CD4-positive, CD25-positive, alpha-beta regulatory T cell (primary cell): ENCODE measurements at regions not wholly inside any gene's neighbourhood (a gene's known extent, or its start where the extent isn't known, plus 50 kb on each side); places are given as distances from the start of the nearest gene placed in this dataset.

Experiments
- ATAC-seq, 2 donors: fragments of 150-1000 bp; cut with Tn5 transposase; one replicate each; pipeline ENCODE4 v1.10.0; 2021; ENCODE audit warnings: low read depth in 2 of 2, moderate number of reproducible peaks in 2 of 2, moderate library complexity in 1 of 2
- DNase-seq, 3 donors: peaks; one replicate each; pipeline versions ENCODE4 v3.0.0 to v3.0.0-alpha.2; 2012 to 2022; ENCODE audit warnings: mixed read lengths in 1 of 3
- H3K27ac ChIP-seq: one replicate; pipeline ENCODE4 v1.7.0; 2013; ENCODE audit warnings: mild to moderate bottlenecking, low read length; ENCODE audit not compliant: insufficient read depth, poor library complexity, severe bottlenecking
- H3K27me3 ChIP-seq: one replicate; pipeline ENCODE4 v1.7.0; 2013; ENCODE audit warnings: low read length; ENCODE audit not compliant: control insufficient read depth, insufficient read depth
- H3K36me3 ChIP-seq: one replicate; pipeline ENCODE4 v1.7.0; 2013; ENCODE audit warnings: mild to moderate bottlenecking, low read length, moderate library complexity; ENCODE audit not compliant: control insufficient read depth, insufficient read depth
- H3K4me1 ChIP-seq: 2 replicates; pipeline ENCODE4 v1.7.0; 2013; ENCODE audit warnings: mild to moderate bottlenecking, low read length; ENCODE audit not compliant: insufficient read depth, control insufficient read depth, poor library complexity, severe bottlenecking
- H3K4me3 ChIP-seq: one replicate; pipeline ENCODE4 v1.7.0; 2013; ENCODE audit warnings: low read depth, mild to moderate bottlenecking, low read length, moderate library complexity
- H3K9me3 ChIP-seq, 2 experiments: 1 replicate in 1 of 2; 2 replicates in 1 of 2; pipeline ENCODE4 v1.7.0; 2013; ENCODE audit warnings: low read length in 2 of 2, mild to moderate bottlenecking in 1 of 2, moderate library complexity in 1 of 2; ENCODE audit not compliant: control insufficient read depth in 2 of 2
- H3K27ac Mint-ChIP-seq, 3 donors: one replicate each; pipeline ENCODE4 v1.8.0; 2020 to 2022; ENCODE audit warnings: mild to moderate bottlenecking in 3 of 3, mixed read lengths in 3 of 3, moderate library complexity in 2 of 3
- H3K27me3 Mint-ChIP-seq: one replicate; pipeline ENCODE4 v1.8.0; 2022; ENCODE audit warnings: mild to moderate bottlenecking, mixed read lengths
- H3K36me3 Mint-ChIP-seq: one replicate; pipeline ENCODE4 v1.8.0; 2020; ENCODE audit warnings: mixed read lengths
- H3K4me1 Mint-ChIP-seq, 4 donors: one replicate each; pipeline ENCODE4 v1.8.0; 2020 to 2022; ENCODE audit warnings: mixed read lengths in 4 of 4, mild to moderate bottlenecking in 1 of 4
- H3K4me3 Mint-ChIP-seq, 4 donors: one replicate each; pipeline ENCODE4 v1.8.0; 2020 to 2022; ENCODE audit warnings: mild to moderate bottlenecking in 4 of 4, mixed read lengths in 4 of 4, moderate library complexity in 3 of 4
- H3K9me3 Mint-ChIP-seq, 7 donors: one replicate each; pipeline ENCODE4 v1.8.0; 2020 to 2022; ENCODE audit warnings: mixed read lengths in 7 of 7, mild to moderate bottlenecking in 3 of 7, moderate library complexity in 2 of 7

GRCh38 chr4:74653331-74654229 lies 140.7 kb downstream of the BTC start:
- Histone ChIP-seq H3K9me3 (no peaks in the 10 kb centered on the region), H3K36me3 (no peaks in the 10 kb centered on the region), H3K4me3 (no peak overlapping the region), H3K27me3 (no peaks in the 10 kb centered on the region), H3K27ac (no peak overlapping the region), H3K4me1 (no peaks in the 10 kb centered on the region)
- Mint-ChIP-seq H3K27me3 (no peaks in the 10 kb centered on the region), H3K4me3 (no peak overlapping the region), H3K4me1 (no peaks in the 10 kb centered on the region), H3K27ac (no peak overlapping the region), H3K36me3 (no peaks in the 10 kb centered on the region), H3K9me3 (peaks cover 0 to 5% (median 0%) of the 10 kb centered on the region in 7 donors)
- ATAC-seq (no peak), DNase-seq (no peak)

- H3K4me3 Mint-ChIP-seq: no peak overlapping the region
- no peaks in the 10 kb centered on the region for H3K4me1 ChIP-seq
- H3K27me3 ChIP-seq: no peaks in the 10 kb centered on the region
- no peaks in the 10 kb centered on the region for H3K36me3 Mint-ChIP-seq
- peaks cover 0 to 5% (median 0%) of the 10 kb centered on the region in 7 donors for H3K9me3 Mint-ChIP-seq
- ATAC-seq (no peak), DNase-seq (no peak)
- no peaks in the 10 kb centered on the region for H3K27me3 Mint-ChIP-seq
- H3K36me3 ChIP-seq: no peaks in the 10 kb centered on the region
- H3K4me3 ChIP-seq: no peak overlapping the region
- no peaks in the 10 kb centered on the region for H3K4me1 Mint-ChIP-seq
- H3K27ac ChIP-seq: no peak overlapping the region
- H3K9me3 ChIP-seq: no peaks in the 10 kb centered on the region
- H3K27ac Mint-ChIP-seq: no peak overlapping the region
Measured at GRCh38 chr4:74654230-74654681, 140.1 kb downstream of the BTC start.

- no peaks in the 10 kb centered on the region for H3K4me1 Mint-ChIP-seq
Measured at GRCh38 chr4:74656596-74656995, 137.7 kb downstream of the BTC start.

GRCh38 chr4:74658116-74658515 lies 136.2 kb downstream of the BTC start:
- H3K9me3 Mint-ChIP-seq: peaks cover 0 to 3% (median 0%) of the 10 kb centered on the region in 7 donors
- Histone ChIP-seq H3K27ac (no peak overlapping the region), H3K36me3 (no peaks in the 10 kb centered on the region), H3K4me3 (no peak overlapping the region), H3K4me1 (no peaks in the 10 kb centered on the region), H3K27me3 (no peaks in the 10 kb centered on the region), H3K9me3 (no peaks in the 10 kb centered on the region)
- no peaks in the 10 kb centered on the region for H3K36me3 Mint-ChIP-seq
- no peaks in the 10 kb centered on the region for H3K4me1 Mint-ChIP-seq
- ATAC-seq (no peak), DNase-seq (no peak)
- no peaks in the 10 kb centered on the region for H3K27me3 Mint-ChIP-seq
- H3K4me3 Mint-ChIP-seq: no peak overlapping the region
- H3K27ac Mint-ChIP-seq: no peak overlapping the region

More at GRCh38 chr4:74656596-74656995, 137.7 kb downstream of the BTC start:
- Histone ChIP-seq H3K27me3 (no peaks in the 10 kb centered on the region), H3K9me3 (no peaks in the 10 kb centered on the region), H3K36me3 (no peaks in the 10 kb centered on the region), H3K27ac (no peak overlapping the region), H3K4me3 (no peak overlapping the region), H3K4me1 (no peaks in the 10 kb centered on the region)
- H3K4me3 Mint-ChIP-seq: no peak overlapping the region
- no peaks in the 10 kb centered on the region for H3K27me3 Mint-ChIP-seq
- no peaks in the 10 kb centered on the region for H3K36me3 Mint-ChIP-seq
- ATAC-seq (no peak), DNase-seq (no peak)
- H3K9me3 Mint-ChIP-seq: peaks cover 0 to 3% (median 0%) of the 10 kb centered on the region in 7 donors
- H3K27ac Mint-ChIP-seq: no peak overlapping the region

GRCh38 chr4:74659576-74660411 lies 134.5 kb downstream of the BTC start:
- no peak for ATAC-seq

GRCh38 chr4:74660866-74661265 lies 133.5 kb downstream of the BTC start:
- ATAC-seq (no peak), DNase-seq (no peak)
- Mint-ChIP-seq H3K27ac (no peak overlapping the region), H3K27me3 (no peaks in the 10 kb centered on the region), H3K4me1 (no peaks in the 10 kb centered on the region), H3K9me3 (peaks cover 0 to 3% (median 0%) of the 10 kb centered on the region in 7 donors), H3K36me3 (no peaks in the 10 kb centered on the region), H3K4me3 (no peak overlapping the region)
- Histone ChIP-seq H3K27me3 (no peaks in the 10 kb centered on the region), H3K36me3 (no peaks in the 10 kb centered on the region), H3K4me1 (no peaks in the 10 kb centered on the region), H3K9me3 (no peaks in the 10 kb centered on the region), H3K27ac (no peak overlapping the region), H3K4me3 (no peak overlapping the region)

More at GRCh38 chr4:74659576-74660411, 134.5 kb downstream of the BTC start:
- Mint-ChIP-seq H3K27ac (no peak overlapping the region), H3K4me1 (no peaks in the 10 kb centered on the region), H3K27me3 (no peaks in the 10 kb centered on the region), H3K36me3 (no peaks in the 10 kb centered on the region), H3K9me3 (peaks cover 0 to 3% (median 0%) of the 10 kb centered on the region in 7 donors), H3K4me3 (no peak overlapping the region)
- H3K9me3 ChIP-seq: no peaks in the 10 kb centered on the region
- no peak for DNase-seq
- no peaks in the 10 kb centered on the region for H3K4me1 ChIP-seq
- no peaks in the 10 kb centered on the region for H3K27me3 ChIP-seq
- no peak overlapping the region for H3K4me3 ChIP-seq
- no peaks in the 10 kb centered on the region for H3K36me3 ChIP-seq
- H3K27ac ChIP-seq: no peak overlapping the region

- Histone ChIP-seq H3K27ac (no peak overlapping the region), H3K36me3 (no peaks in the 10 kb centered on the region), H3K9me3 (no peaks in the 10 kb centered on the region), H3K4me1 (no peaks in the 10 kb centered on the region), H3K27me3 (no peaks in the 10 kb centered on the region), H3K4me3 (no peak overlapping the region)
- no peaks in the 10 kb centered on the region for H3K4me1 Mint-ChIP-seq
- no peaks in the 10 kb centered on the region for H3K27me3 Mint-ChIP-seq
- H3K4me3 Mint-ChIP-seq: no peak overlapping the region
- ATAC-seq (no peak), DNase-seq (no peak)
- peaks cover 0 to 2% (median 0%) of the 10 kb centered on the region in 7 donors for H3K9me3 Mint-ChIP-seq
- H3K27ac Mint-ChIP-seq: no peak overlapping the region
- H3K36me3 Mint-ChIP-seq: no peaks in the 10 kb centered on the region
Measured at GRCh38 chr4:74661427-74662201, 132.7 kb downstream of the BTC start.
